Nephron progenitor cell (in vitro differentiated cells): ENCODE measurements at regions not wholly inside any gene's neighbourhood (a gene's known extent, or its start where the extent isn't known, plus 50 kb on each side); places are given as distances from the start of the nearest gene placed in this dataset.

Source experiments
- DNase-seq: peaks from one replicate; pipeline ENCODE4 v3.0.0; 2021
- H3K27ac Mint-ChIP-seq: 2 replicates; pipeline ENCODE4 v1.8.0; 2021; ENCODE audit warnings: mild to moderate bottlenecking, moderate library complexity, mixed read lengths
- H3K27me3 Mint-ChIP-seq: 2 replicates; pipeline ENCODE4 v1.8.0; 2021; ENCODE audit warnings: mild to moderate bottlenecking, low read depth, mixed read lengths; ENCODE audit not compliant: poor library complexity
- H3K36me3 Mint-ChIP-seq: 2 replicates; pipeline ENCODE4 v1.8.0; 2021; ENCODE audit warnings: low read depth, mixed read lengths
- H3K4me1 Mint-ChIP-seq: 2 replicates; pipeline ENCODE4 v1.8.0; 2021; ENCODE audit warnings: mixed read lengths
- H3K4me3 Mint-ChIP-seq: 2 replicates; pipeline ENCODE4 v1.8.0; 2021; ENCODE audit warnings: mild to moderate bottlenecking, moderate library complexity, mixed read lengths
- H3K9me3 Mint-ChIP-seq: 2 replicates; pipeline ENCODE4 v1.8.0; 2021; ENCODE audit warnings: mild to moderate bottlenecking, moderate library complexity, mixed read lengths
- TF ChIP-seq, protein P1 (sequence below): fragments of 200-600 bp; sonication (generic); IDR thresholded peaks from 2 replicates; pipeline ENCODE4 v1.5.0; 2021; ENCODE audit warnings: antibody characterized with exemption

DNA sequence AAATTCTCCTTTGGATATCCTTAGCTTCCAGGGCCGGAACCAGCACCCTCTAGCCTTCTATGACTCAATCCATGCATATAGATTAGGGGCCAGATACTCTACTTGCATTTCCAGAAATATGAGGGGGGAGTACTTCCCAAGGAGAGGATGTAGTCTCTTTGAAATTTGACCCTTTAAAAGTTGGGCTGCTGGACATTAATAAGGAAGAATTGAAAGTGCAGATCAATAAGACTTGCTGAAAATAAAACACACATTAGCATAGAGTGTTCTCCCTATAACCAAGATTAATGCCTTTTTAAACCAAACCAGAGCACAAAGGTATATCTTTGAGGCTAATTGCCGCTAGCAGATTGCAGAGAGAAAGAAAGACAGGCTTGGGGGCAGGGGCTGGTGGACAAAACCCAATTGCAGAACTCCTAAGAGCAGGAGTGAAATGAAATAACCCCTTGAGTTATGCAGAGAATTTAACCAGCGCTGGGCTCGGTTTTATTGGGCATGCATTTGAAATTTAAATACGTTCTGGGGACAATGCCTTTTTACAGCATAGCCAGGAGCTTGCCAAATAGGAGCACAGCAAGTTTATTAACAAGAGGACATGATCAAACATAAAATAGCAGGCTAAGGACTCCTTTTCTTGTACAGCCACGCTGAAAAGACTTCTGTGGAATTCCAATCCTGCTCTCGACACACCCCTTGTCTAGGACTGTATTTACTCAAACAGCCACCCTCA, 108.2 kb upstream of the SALL4 start:
- H3K4me3 Mint-ChIP-seq: peak overlapping the region; percentile 41
- TF ChIP-seq, protein P1, sequence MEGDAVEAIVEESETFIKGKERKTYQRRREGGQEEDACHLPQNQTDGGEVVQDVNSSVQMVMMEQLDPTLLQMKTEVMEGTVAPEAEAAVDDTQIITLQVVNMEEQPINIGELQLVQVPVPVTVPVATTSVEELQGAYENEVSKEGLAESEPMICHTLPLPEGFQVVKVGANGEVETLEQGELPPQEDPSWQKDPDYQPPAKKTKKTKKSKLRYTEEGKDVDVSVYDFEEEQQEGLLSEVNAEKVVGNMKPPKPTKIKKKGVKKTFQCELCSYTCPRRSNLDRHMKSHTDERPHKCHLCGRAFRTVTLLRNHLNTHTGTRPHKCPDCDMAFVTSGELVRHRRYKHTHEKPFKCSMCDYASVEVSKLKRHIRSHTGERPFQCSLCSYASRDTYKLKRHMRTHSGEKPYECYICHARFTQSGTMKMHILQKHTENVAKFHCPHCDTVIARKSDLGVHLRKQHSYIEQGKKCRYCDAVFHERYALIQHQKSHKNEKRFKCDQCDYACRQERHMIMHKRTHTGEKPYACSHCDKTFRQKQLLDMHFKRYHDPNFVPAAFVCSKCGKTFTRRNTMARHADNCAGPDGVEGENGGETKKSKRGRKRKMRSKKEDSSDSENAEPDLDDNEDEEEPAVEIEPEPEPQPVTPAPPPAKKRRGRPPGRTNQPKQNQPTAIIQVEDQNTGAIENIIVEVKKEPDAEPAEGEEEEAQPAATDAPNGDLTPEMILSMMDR: no peak
- no peaks in the 10 kb centered on the region for H3K36me3 Mint-ChIP-seq
- no peaks in the 10 kb centered on the region for H3K9me3 Mint-ChIP-seq
- peaks cover 4% of the 10 kb centered on the region for H3K27me3 Mint-ChIP-seq
- no peak for DNase-seq
- peak overlapping the region; percentile 95 for H3K27ac Mint-ChIP-seq
- peaks cover 59% of the 10 kb centered on the region for H3K4me1 Mint-ChIP-seq

DNA sequence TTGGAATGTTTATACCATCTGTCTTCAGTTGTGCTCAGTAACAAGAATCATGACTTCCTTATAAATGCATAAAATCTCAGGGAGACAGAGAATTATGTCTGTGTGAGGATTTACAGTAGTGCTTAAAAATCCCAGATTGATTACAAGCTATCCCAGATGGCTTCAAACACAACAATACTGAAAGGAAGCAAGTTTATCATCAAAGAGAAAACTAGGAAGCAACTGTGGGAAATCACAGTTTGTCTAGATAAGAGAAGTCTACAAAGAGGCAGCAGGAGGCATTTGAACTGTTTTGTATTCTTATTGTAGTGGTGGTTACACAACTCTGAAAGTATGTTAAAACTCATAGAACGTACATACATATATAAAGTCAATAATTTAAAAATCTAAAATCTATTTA, 104.4 kb upstream of the SALL4 start:
- peak overlapping the region; percentile 69 for H3K27ac Mint-ChIP-seq
- H3K4me3 Mint-ChIP-seq: no peak overlapping the region
- TF ChIP-seq, protein P1: no peak
- peaks cover 6% of the 10 kb centered on the region for H3K9me3 Mint-ChIP-seq
- DNase-seq: no peak
- H3K36me3 Mint-ChIP-seq: no peaks in the 10 kb centered on the region
- peaks cover 43% of the 10 kb centered on the region for H3K4me1 Mint-ChIP-seq
- peaks cover 4% of the 10 kb centered on the region for H3K27me3 Mint-ChIP-seq

- Mint-ChIP-seq H3K4me3 (no peak overlapping the region), H3K9me3 (peaks cover 6% of the 10 kb centered on the region), H3K27ac (peak overlapping the region; percentile 82), H3K36me3 (no peaks in the 10 kb centered on the region), H3K27me3 (peaks cover 4% of the 10 kb centered on the region), H3K4me1 (peaks cover 37% of the 10 kb centered on the region)
- TF ChIP-seq, protein P1: no peak
- no peak for DNase-seq
Measured at GRCh38 chr20:51906049-51906448, 103.7 kb upstream of the SALL4 start.

DNA sequence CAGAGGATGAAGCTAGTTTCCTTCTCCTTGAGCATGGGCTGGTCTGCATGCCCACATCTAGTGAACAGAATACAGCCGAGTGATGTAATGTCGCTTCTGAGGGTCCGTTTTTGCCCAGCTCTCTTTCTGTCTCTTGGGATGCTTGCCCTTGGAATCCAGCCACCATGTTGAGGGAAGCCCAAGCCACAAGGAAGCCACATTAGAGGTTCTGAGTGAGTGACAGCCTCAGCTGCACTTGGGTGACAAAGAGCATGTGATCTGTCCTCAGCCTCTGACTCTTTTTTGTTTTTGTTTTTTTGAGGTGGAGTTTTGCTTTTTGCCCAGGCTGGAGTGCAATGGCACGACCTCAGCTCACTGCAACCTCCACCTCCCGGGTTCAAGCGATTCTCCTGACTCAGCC, 100.6 kb upstream of the SALL4 start:
- TF ChIP-seq, protein P1: no peak
- DNase-seq: no peak
- Mint-ChIP-seq H3K4me3 (no peak overlapping the region), H3K27me3 (peaks cover 9% of the 10 kb centered on the region), H3K27ac (peak overlapping the region; percentile 13), H3K36me3 (no peaks in the 10 kb centered on the region), H3K4me1 (peaks cover 20% of the 10 kb centered on the region), H3K9me3 (peaks cover 8% of the 10 kb centered on the region)

DNA sequence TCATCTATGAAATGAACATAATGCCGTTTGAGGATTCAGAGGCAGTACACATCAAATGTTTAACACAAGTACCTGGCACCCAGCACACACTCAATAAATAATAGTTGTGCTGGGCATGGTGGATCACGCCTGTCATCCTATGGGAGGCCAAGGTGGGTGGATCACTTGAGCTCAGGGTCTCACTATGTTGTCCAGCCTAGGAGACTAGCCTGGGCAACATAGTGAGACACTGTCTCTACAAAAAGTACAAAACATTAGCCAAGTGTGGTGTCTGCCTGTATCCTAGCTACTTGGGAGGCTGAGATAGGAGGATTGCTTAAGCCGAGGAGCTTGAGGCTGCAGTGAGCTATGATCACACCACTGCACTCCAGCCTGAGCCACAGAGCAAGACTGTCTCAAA, 98.1 kb upstream of the SALL4 start:
- Mint-ChIP-seq H3K27ac (no peak overlapping the region), H3K9me3 (peaks cover 8% of the 10 kb centered on the region)

More for the DNA sequence above, 98.1 kb upstream of the SALL4 start:
- no peak for DNase-seq
- H3K36me3 Mint-ChIP-seq: no peaks in the 10 kb centered on the region
- TF ChIP-seq, protein P1: no peak
- peaks cover 5% of the 10 kb centered on the region for H3K27me3 Mint-ChIP-seq
- H3K4me1 Mint-ChIP-seq: peaks cover 14% of the 10 kb centered on the region
- no peak overlapping the region for H3K4me3 Mint-ChIP-seq
